ENCODE measurements at regions not wholly inside any gene's neighbourhood (a gene's known extent, or its start where the extent isn't known, plus 50 kb on each side); places are given as distances from the start of the nearest gene placed in this dataset.

- Histone ChIP-seq H3K4me2 (ENCODE audit: low read length) (no peak overlapping the region), H3K9ac (ENCODE audit: low read length) (no peak overlapping the region), H4K20me1 (ENCODE audit: insufficient read depth) (no peaks in the 10 kb centered on the region), H3F3A (ENCODE audit: insufficient read depth, low read length, poor library complexity, severe bottlenecking) (no peaks in the 10 kb centered on the region), H3K79me2 (replicated peaks; ENCODE audit: insufficient read depth, low read length) (no peaks in the 10 kb centered on the region), H3K27me3 (ENCODE audit: insufficient read depth, low read depth, low read length) (no peaks in the 10 kb centered on the region), H3K36me3 (ENCODE audit: insufficient read depth, low read length) (no peaks in the 10 kb centered on the region), H3K9me3 (ENCODE audit: low read length) (no peaks in the 10 kb centered on the region), H3K4me3 (ENCODE audit: low read length) (no peak overlapping the region), H3K9me2 (ENCODE audit: insufficient read depth, low read length) (no peaks in the 10 kb centered on the region), H2AFZ (ENCODE audit: low read depth, low read length) (no peak overlapping the region), H3K27ac (ENCODE audit: low read length) (no peak overlapping the region)
- TF ChIP-seq REST (IDR thresholded peaks at IDR 0.05; ENCODE audit: borderline replicate concordance) (no peak), MXI1 (conservative IDR thresholded peaks at IDR 0.05; ENCODE audit: poor library complexity, severe bottlenecking) (no peak), SMC3 (conservative IDR thresholded peaks at IDR 0.05; ENCODE audit: poor library complexity) (no peak), RAD21 (conservative IDR thresholded peaks at IDR 0.05) (no peak), EZH2 (IDR thresholded peaks at IDR 0.05; ENCODE audit: borderline replicate concordance, insufficient read depth, low read length, poor library complexity, severe bottlenecking) (no peak), EP300 (conservative IDR thresholded peaks at IDR 0.05; ENCODE audit: poor library complexity, severe bottlenecking) (no peak), TAF1 (IDR thresholded peaks at IDR 0.05; ENCODE audit: low read depth) (no peak), POLR2AphosphoS5 (IDR thresholded peaks at IDR 0.05) (no peak)
- TF ChIP-seq, protein P1, sequence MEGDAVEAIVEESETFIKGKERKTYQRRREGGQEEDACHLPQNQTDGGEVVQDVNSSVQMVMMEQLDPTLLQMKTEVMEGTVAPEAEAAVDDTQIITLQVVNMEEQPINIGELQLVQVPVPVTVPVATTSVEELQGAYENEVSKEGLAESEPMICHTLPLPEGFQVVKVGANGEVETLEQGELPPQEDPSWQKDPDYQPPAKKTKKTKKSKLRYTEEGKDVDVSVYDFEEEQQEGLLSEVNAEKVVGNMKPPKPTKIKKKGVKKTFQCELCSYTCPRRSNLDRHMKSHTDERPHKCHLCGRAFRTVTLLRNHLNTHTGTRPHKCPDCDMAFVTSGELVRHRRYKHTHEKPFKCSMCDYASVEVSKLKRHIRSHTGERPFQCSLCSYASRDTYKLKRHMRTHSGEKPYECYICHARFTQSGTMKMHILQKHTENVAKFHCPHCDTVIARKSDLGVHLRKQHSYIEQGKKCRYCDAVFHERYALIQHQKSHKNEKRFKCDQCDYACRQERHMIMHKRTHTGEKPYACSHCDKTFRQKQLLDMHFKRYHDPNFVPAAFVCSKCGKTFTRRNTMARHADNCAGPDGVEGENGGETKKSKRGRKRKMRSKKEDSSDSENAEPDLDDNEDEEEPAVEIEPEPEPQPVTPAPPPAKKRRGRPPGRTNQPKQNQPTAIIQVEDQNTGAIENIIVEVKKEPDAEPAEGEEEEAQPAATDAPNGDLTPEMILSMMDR (IDR thresholded peaks at IDR 0.05; ENCODE audit: poor library complexity, severe bottlenecking), result no peak
Observed at GRCh38 chr14:87397499-87397898, 595.5 kb downstream of the GALC start.

- Histone ChIP-seq H3K4me3 (ENCODE audit: low read length) (no peak overlapping the region), H3K36me3 (ENCODE audit: insufficient read depth, low read length) (no peaks in the 10 kb centered on the region), H3K27ac (ENCODE audit: low read length) (no peak overlapping the region), H3K79me2 (replicated peaks; ENCODE audit: insufficient read depth, low read length) (no peaks in the 10 kb centered on the region), H4K20me1 (ENCODE audit: insufficient read depth) (no peaks in the 10 kb centered on the region), H3K9ac (ENCODE audit: low read length) (no peak overlapping the region), H2AFZ (ENCODE audit: low read depth, low read length) (no peak overlapping the region), H3K4me2 (ENCODE audit: low read length) (no peak overlapping the region), H3K9me3 (ENCODE audit: low read length) (no peaks in the 10 kb centered on the region), H3F3A (ENCODE audit: insufficient read depth, low read length, poor library complexity, severe bottlenecking) (no peaks in the 10 kb centered on the region), H3K9me2 (ENCODE audit: insufficient read depth, low read length) (no peaks in the 10 kb centered on the region), H3K27me3 (ENCODE audit: insufficient read depth, low read depth, low read length) (no peaks in the 10 kb centered on the region)
- no peak for TF ChIP-seq TAF1 (IDR thresholded peaks at IDR 0.05; ENCODE audit: low read depth)
- TF ChIP-seq REST (IDR thresholded peaks at IDR 0.05; ENCODE audit: borderline replicate concordance), result no peak
Observed at GRCh38 chr14:87391066-87391465, 601.9 kb downstream of the GALC start.
